ENCODE measurements at regions not wholly inside any gene's neighbourhood (a gene's known extent, or its start where the extent isn't known, plus 50 kb on each side); places are given as distances from the start of the nearest gene placed in this dataset.

GRCh38 chr7:25860275-25861163 lies 291.5 kb upstream of the NFE2L3 start:
- TF ChIP-seq CTCF (conservative IDR thresholded peaks at IDR 0.05 in 1 of 2, IDR thresholded peaks at IDR 0.05 in 1 of 2; ENCODE audit: low read depth in 1 of 2, low read length in 2 of 2), result no peak
- TF ChIP-seq EZH2 (IDR thresholded peaks at IDR 0.05; ENCODE audit: low read length, missing control alignments), result no peak
- Histone ChIP-seq H3K4me1 (ENCODE audit: control insufficient read depth, extremely low read depth, insufficient read depth, low read length) (no peaks in the 10 kb centered on the region), H3K36me3 (ENCODE audit: control insufficient read depth, insufficient read depth, low read length) (no peaks in the 10 kb centered on the region), H2AFZ (ENCODE audit: low read length) (no peak overlapping the region), H3K4me2 (ENCODE audit: extremely low read depth, insufficient read depth, low read length) (no peak overlapping the region), H4K20me1 (ENCODE audit: control insufficient read depth, extremely low read depth, insufficient read depth, low read length) (no peaks in the 10 kb centered on the region), H3K27me3 (ENCODE audit: control insufficient read depth, insufficient read depth, low read length) (peaks cover 11% of the 10 kb centered on the region), H3K9ac (ENCODE audit: insufficient read depth, low read length) (no peak overlapping the region), H3K27ac (ENCODE audit: insufficient read depth, low read length) (no peak overlapping the region), H3K79me2 (ENCODE audit: control insufficient read depth, insufficient read depth, low read length) (no peaks in the 10 kb centered on the region), H3K4me3 (replicated peaks in 1 of 4; ENCODE audit: control extremely low read depth in 1 of 4, insufficient read depth in 1 of 4, low read depth in 3 of 4, low read length in 4 of 4) (peak overlapping the region in 1 of 4 experiments; percentile 18), H3K9me3 (ENCODE audit: control insufficient read depth, insufficient read depth, low read depth, low read length) (no peaks in the 10 kb centered on the region)
- peak in 1 of 2 donors; percentile 51 for DNase-seq (ENCODE audit: low read depth in 2 of 2)

GRCh38 chr7:25861164-25861496 lies 290.9 kb upstream of the NFE2L3 start:
- Histone ChIP-seq H3K79me2 (ENCODE audit: control insufficient read depth, insufficient read depth, low read length) (no peaks in the 10 kb centered on the region), H4K20me1 (ENCODE audit: control insufficient read depth, extremely low read depth, insufficient read depth, low read length) (no peaks in the 10 kb centered on the region), H3K4me1 (ENCODE audit: control insufficient read depth, extremely low read depth, insufficient read depth, low read length) (no peaks in the 10 kb centered on the region), H2AFZ (ENCODE audit: low read length) (no peak overlapping the region), H3K27ac (ENCODE audit: insufficient read depth, low read length) (no peak overlapping the region), H3K9me3 (ENCODE audit: control insufficient read depth, insufficient read depth, low read depth, low read length) (no peaks in the 10 kb centered on the region), H3K36me3 (ENCODE audit: control insufficient read depth, insufficient read depth, low read length) (no peaks in the 10 kb centered on the region), H3K9ac (ENCODE audit: insufficient read depth, low read length) (no peak overlapping the region), H3K4me3 (replicated peaks in 1 of 4; ENCODE audit: control extremely low read depth in 1 of 4, insufficient read depth in 1 of 4, low read depth in 3 of 4, low read length in 4 of 4) (peak overlapping the region in 1 of 4 experiments; percentile 44), H3K27me3 (ENCODE audit: control insufficient read depth, insufficient read depth, low read length) (peaks cover 13% of the 10 kb centered on the region), H3K4me2 (ENCODE audit: extremely low read depth, insufficient read depth, low read length) (peak overlapping the region; percentile 83)
- DNase-seq (ENCODE audit: low read depth in 2 of 2), result no peak
- TF ChIP-seq CTCF (conservative IDR thresholded peaks at IDR 0.05 in 1 of 2, IDR thresholded peaks at IDR 0.05 in 1 of 2; ENCODE audit: low read depth in 1 of 2, low read length in 2 of 2) (no peak), EZH2 (IDR thresholded peaks at IDR 0.05; ENCODE audit: low read length, missing control alignments) (no peak)

GRCh38 chr7:25861601-25862260 lies 290.3 kb upstream of the NFE2L3 start:
- Histone ChIP-seq H3K36me3 (ENCODE audit: control insufficient read depth, insufficient read depth, low read length) (no peaks in the 10 kb centered on the region), H3K79me2 (ENCODE audit: control insufficient read depth, insufficient read depth, low read length) (no peaks in the 10 kb centered on the region), H4K20me1 (ENCODE audit: control insufficient read depth, extremely low read depth, insufficient read depth, low read length) (no peaks in the 10 kb centered on the region), H3K27me3 (ENCODE audit: control insufficient read depth, insufficient read depth, low read length) (peaks cover 16% of the 10 kb centered on the region), H3K4me2 (ENCODE audit: extremely low read depth, insufficient read depth, low read length) (peak overlapping the region; percentile 83), H2AFZ (ENCODE audit: low read length) (peak overlapping the region; percentile 27), H3K4me3 (replicated peaks in 1 of 4; ENCODE audit: control extremely low read depth in 1 of 4, insufficient read depth in 1 of 4, low read depth in 3 of 4, low read length in 4 of 4) (peak overlapping the region; percentile 38 to 61 (median 46)), H3K9me3 (ENCODE audit: control insufficient read depth, insufficient read depth, low read depth, low read length) (no peaks in the 10 kb centered on the region), H3K9ac (ENCODE audit: insufficient read depth, low read length) (no peak overlapping the region), H3K4me1 (ENCODE audit: control insufficient read depth, extremely low read depth, insufficient read depth, low read length) (no peaks in the 10 kb centered on the region), H3K27ac (ENCODE audit: insufficient read depth, low read length) (peak overlapping the region; percentile 22)
- no peak for DNase-seq (ENCODE audit: low read depth in 2 of 2)
- TF ChIP-seq CTCF (conservative IDR thresholded peaks at IDR 0.05 in 1 of 2, IDR thresholded peaks at IDR 0.05 in 1 of 2; ENCODE audit: low read depth in 1 of 2, low read length in 2 of 2), result no peak
- TF ChIP-seq EZH2 (IDR thresholded peaks at IDR 0.05; ENCODE audit: low read length, missing control alignments), result no peak
